GM06990 (cell line): ENCODE measurements at regions not wholly inside any gene's neighbourhood (a gene's known extent, or its start where the extent isn't known, plus 50 kb on each side); places are given as distances from the start of the nearest gene placed in this dataset.

Experiments
- DNase-seq: peaks from one replicate; pipeline ENCODE4 v3.0.0-alpha.2; 2011; ENCODE audit not compliant: insufficient read length; ENCODE audit errors: extremely low read depth
- H3K27me3 ChIP-seq: replicated peaks from 2 replicates; pipeline ENCODE4 v1.6.0; 2011; ENCODE audit warnings: low read length; ENCODE audit not compliant: control insufficient read depth, insufficient read depth
- H3K36me3 ChIP-seq: 2 replicates; pipeline ENCODE4 v1.5.1; 2011; ENCODE audit warnings: low read length; ENCODE audit not compliant: control insufficient read depth, insufficient read depth
- H3K4me3 ChIP-seq: replicated peaks from 2 replicates; pipeline ENCODE4 v1.5.1; 2011; ENCODE audit warnings: low read depth, mild to moderate bottlenecking, control low read depth, low read length
- CTCF ChIP-seq: IDR thresholded peaks from 2 replicates; pipeline ENCODE4 v1.5.1; 2011; ENCODE audit warnings: low read length, control low read depth, mild to moderate bottlenecking, inconsistent platforms; ENCODE audit not compliant: insufficient read depth, poor library complexity, severe bottlenecking

- DNase-seq: no peak
- H3K36me3 ChIP-seq: no peaks in the 10 kb centered on the region
- H3K4me3 ChIP-seq: no peak overlapping the region
- H3K27me3 ChIP-seq: no peaks in the 10 kb centered on the region
- TF ChIP-seq CTCF: no peak
Measured at GRCh38 chr11:104584823-104585222, 313.4 kb downstream of the CASP12 start.

GRCh38 chr11:104583857-104584256, 314.4 kb downstream of the CASP12 start:
- DNase-seq: no peak
- Histone ChIP-seq H3K36me3 (no peaks in the 10 kb centered on the region), H3K4me3 (no peak overlapping the region), H3K27me3 (no peaks in the 10 kb centered on the region)
- no peak for TF ChIP-seq CTCF

- no peak for TF ChIP-seq CTCF
- DNase-seq: no peak
- H3K4me3 ChIP-seq: no peak overlapping the region
- H3K27me3 ChIP-seq: no peaks in the 10 kb centered on the region
- H3K36me3 ChIP-seq: no peaks in the 10 kb centered on the region
Measured at GRCh38 chr11:104582431-104582830, 315.8 kb downstream of the CASP12 start.

GRCh38 chr11:104581246-104581980, 316.8 kb downstream of the CASP12 start:
- DNase-seq: no peak
- TF ChIP-seq CTCF: no peak
- Histone ChIP-seq H3K4me3 (no peak overlapping the region), H3K36me3 (no peaks in the 10 kb centered on the region), H3K27me3 (no peaks in the 10 kb centered on the region)

- no peak for TF ChIP-seq CTCF
- H3K27me3 ChIP-seq: no peaks in the 10 kb centered on the region
- H3K36me3 ChIP-seq: no peaks in the 10 kb centered on the region
- no peak overlapping the region for H3K4me3 ChIP-seq
- DNase-seq: no peak
Measured at GRCh38 chr11:104573441-104573990, 324.7 kb downstream of the CASP12 start.
